D721Med (cell line): ENCODE measurements at regions not wholly inside any gene's neighbourhood (a gene's known extent, or its start where the extent isn't known, plus 50 kb on each side); places are given as distances from the start of the nearest gene placed in this dataset.

Experiments
- DNase-seq: peaks from one replicate; pipeline ENCODE4 v3.0.0; 2011; ENCODE audit warnings: low spot score; ENCODE audit not compliant: insufficient read length
- FAIRE-seq: peaks from 2 replicates; lab custom pipeline; 2011; peaks lifted over from hg19 to GRCh38; lab: Jason Lieb, UNC
- CTCF ChIP-seq: IDR thresholded peaks from 2 replicates; pipeline ENCODE4 v1.5.1; 2012; ENCODE audit warnings: mild to moderate bottlenecking, control low read depth; ENCODE audit not compliant: insufficient read depth; ENCODE audit errors: missing control alignments

- no peak for DNase-seq
- no peak for FAIRE-seq
- TF ChIP-seq CTCF: no peak
Observed at GRCh38 chr16:47886631-47887415, 269.0 kb downstream of the ABCC12 start.

DNA sequence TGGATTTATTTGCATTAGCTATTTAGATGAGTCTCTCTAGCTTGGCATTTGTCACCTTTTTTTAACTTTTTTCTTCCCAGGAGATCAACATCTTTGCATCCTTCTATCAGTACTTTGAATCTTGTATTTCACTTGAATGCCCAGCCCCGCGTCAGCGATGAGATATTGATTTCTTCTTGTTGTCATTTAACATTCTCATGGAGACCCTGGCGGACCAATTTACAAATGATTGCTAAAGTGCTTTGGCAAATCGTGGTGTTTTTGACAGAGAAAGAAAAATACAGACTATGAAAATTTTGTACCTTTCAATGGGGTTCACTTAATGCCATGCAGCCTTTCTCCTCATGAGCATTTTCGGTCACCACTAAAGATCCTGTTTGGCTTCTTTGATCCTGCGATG, 269.7 kb downstream of the ABCC12 start:
- DNase-seq (no peak), FAIRE-seq (no peak)
- TF ChIP-seq CTCF: no peak

DNA sequence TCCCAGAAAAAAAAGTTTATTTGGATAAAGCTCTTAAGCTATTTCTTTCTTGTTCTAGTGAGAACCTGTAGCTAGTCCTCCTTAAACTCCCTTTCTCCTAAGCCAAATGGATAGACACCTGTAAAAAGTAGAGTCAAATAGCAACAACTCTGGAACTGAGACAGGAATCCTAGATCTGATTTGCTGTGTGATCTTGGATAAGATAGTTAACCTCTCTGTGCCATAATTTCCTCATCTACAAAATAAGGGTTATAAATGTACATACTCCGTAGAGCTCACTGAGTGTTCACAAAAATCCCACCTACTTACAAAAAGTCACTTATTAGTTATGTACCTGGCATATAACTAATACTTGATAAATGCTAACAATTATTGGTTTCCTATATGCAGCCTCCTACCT, 270.3 kb downstream of the ABCC12 start:
- no peak for TF ChIP-seq CTCF
- no peak for DNase-seq
- no peak for FAIRE-seq

GRCh38 chr16:47884116-47884725, 271.6 kb downstream of the ABCC12 start:
- TF ChIP-seq CTCF: no peak
- DNase-seq: no peak
- no peak for FAIRE-seq

- FAIRE-seq: no peak
- no peak for TF ChIP-seq CTCF
- DNase-seq: no peak
Observed at GRCh38 chr16:47881574-47881973, 274.2 kb downstream of the ABCC12 start.

GRCh38 chr16:47880653-47881052, 275.1 kb downstream of the ABCC12 start:
- FAIRE-seq: no peak
- DNase-seq: no peak
- TF ChIP-seq CTCF: no peak

DNA sequence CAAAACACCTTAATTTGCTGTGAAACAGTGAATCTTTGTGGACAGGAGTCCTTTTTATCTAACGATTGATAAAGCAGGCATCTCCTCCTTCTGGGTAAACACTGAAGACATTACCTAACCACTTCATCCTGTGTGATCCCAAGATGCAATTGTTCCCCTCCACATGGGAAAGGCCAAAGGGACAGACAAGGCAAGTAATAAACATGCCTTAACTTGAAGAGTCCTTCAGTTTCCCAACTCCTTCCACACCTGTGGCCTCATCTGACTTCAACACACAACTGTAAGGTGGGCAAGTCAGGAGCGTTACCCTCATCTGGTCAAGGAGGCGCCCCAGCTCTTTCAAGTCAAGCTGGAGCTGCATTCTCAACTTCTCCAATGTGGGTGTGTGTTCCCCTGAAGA, 278.6 kb downstream of the ABCC12 start:
- no peak for TF ChIP-seq CTCF
- DNase-seq (no peak), FAIRE-seq (no peak)
